Neural progenitor cell (in vitro differentiated cells): ENCODE measurements at regions not wholly inside any gene's neighbourhood (a gene's known extent, or its start where the extent isn't known, plus 50 kb on each side); places are given as distances from the start of the nearest gene placed in this dataset.

ENCODE experiments used
- DNase-seq: peaks from one replicate; pipeline ENCODE4 v3.0.0-alpha.2; 2016; ENCODE audit warnings: low spot score
- H2AFZ ChIP-seq: fragments of 200-600 bp; sonication (generic); replicated peaks from 2 replicates; pipeline ENCODE4 v1.6.1; 2016; ENCODE audit warnings: antibody characterized with exemption
- H3F3A ChIP-seq: fragments of 200-600 bp; sonication (generic); 2 replicates; pipeline ENCODE4 v1.6.1; 2016; ENCODE audit warnings: antibody characterized with exemption, low read depth
- H3K27ac ChIP-seq: fragments of 200-600 bp; sonication (generic); 2 replicates; pipeline ENCODE4 v1.5.1; 2016; ENCODE audit warnings: mild to moderate bottlenecking
- H3K27me3 ChIP-seq: fragments of 200-600 bp; sonication (generic); 2 replicates; pipeline ENCODE4 v1.6.1; 2016; ENCODE audit warnings: mild to moderate bottlenecking, moderate library complexity
- H3K36me3 ChIP-seq: fragments of 200-600 bp; sonication (generic); 2 replicates; pipeline ENCODE4 v1.5.1; 2016
- H3K4me1 ChIP-seq: fragments of 200-600 bp; sonication (generic); 2 replicates; pipeline ENCODE4 v1.6.1; 2016; ENCODE audit warnings: mixed run types
- H3K4me2 ChIP-seq: fragments of 200-600 bp; sonication (generic); 2 replicates; pipeline ENCODE4 v1.6.1; 2016
- H3K4me3 ChIP-seq: fragments of 200-600 bp; sonication (generic); 2 replicates; pipeline ENCODE4 v1.5.1; 2016
- H3K79me2 ChIP-seq: fragments of 200-600 bp; sonication (generic); 2 replicates; pipeline ENCODE4 v1.6.1; 2016; ENCODE audit warnings: low read depth
- H3K9ac ChIP-seq: fragments of 200-600 bp; sonication (generic); 2 replicates; pipeline ENCODE4 v1.6.1; 2016
- H3K9me3 ChIP-seq: fragments of 200-600 bp; sonication (generic); 2 replicates; pipeline ENCODE4 v1.5.1; 2016; ENCODE audit warnings: low read depth
- H4K20me1 ChIP-seq: fragments of 200-600 bp; sonication (generic); 2 replicates; pipeline ENCODE4 v1.6.1; 2016; ENCODE audit warnings: low read depth
- H3K27ac Mint-ChIP-seq: 3 replicates; pipeline ENCODE4 v1.8.0; 2021; ENCODE audit warnings: mixed read lengths
- H3K27me3 Mint-ChIP-seq: 2 replicates; pipeline ENCODE4 v1.8.0; 2022; ENCODE audit warnings: low read depth, mild to moderate bottlenecking, inconsistent platforms, moderate library complexity, mixed read lengths; ENCODE audit not compliant: insufficient read depth
- H3K36me3 Mint-ChIP-seq: 3 replicates; pipeline ENCODE4 v1.8.0; 2021; ENCODE audit warnings: mixed read lengths
- H3K4me1 Mint-ChIP-seq: 3 replicates; pipeline ENCODE4 v1.8.0; 2021; ENCODE audit warnings: mixed read lengths
- H3K4me3 Mint-ChIP-seq: 3 replicates; pipeline ENCODE4 v1.8.0; 2021; ENCODE audit warnings: mild to moderate bottlenecking, moderate library complexity, mixed read lengths
- H3K9me3 Mint-ChIP-seq: 3 replicates; pipeline ENCODE4 v1.8.0; 2020; ENCODE audit warnings: mixed read lengths
- EZH2 ChIP-seq: fragments of 200-600 bp; sonication (generic); IDR thresholded peaks from 2 replicates; pipeline ENCODE4 v1.6.1; 2017; ENCODE audit warnings: antibody characterized with exemption, mild to moderate bottlenecking, moderate library complexity
- EZH2phosphoT487 ChIP-seq: fragments of 200-600 bp; sonication (generic); IDR thresholded peaks from 2 replicates; pipeline ENCODE4 v1.6.1; 2017; ENCODE audit warnings: antibody characterized with exemption
- TF ChIP-seq, protein P1 (sequence below): fragments of 200-600 bp; sonication (generic); IDR thresholded peaks from 2 replicates; pipeline ENCODE4 v1.5.1; 2017; ENCODE audit warnings: antibody characterized with exemption, mild to moderate bottlenecking

DNA sequence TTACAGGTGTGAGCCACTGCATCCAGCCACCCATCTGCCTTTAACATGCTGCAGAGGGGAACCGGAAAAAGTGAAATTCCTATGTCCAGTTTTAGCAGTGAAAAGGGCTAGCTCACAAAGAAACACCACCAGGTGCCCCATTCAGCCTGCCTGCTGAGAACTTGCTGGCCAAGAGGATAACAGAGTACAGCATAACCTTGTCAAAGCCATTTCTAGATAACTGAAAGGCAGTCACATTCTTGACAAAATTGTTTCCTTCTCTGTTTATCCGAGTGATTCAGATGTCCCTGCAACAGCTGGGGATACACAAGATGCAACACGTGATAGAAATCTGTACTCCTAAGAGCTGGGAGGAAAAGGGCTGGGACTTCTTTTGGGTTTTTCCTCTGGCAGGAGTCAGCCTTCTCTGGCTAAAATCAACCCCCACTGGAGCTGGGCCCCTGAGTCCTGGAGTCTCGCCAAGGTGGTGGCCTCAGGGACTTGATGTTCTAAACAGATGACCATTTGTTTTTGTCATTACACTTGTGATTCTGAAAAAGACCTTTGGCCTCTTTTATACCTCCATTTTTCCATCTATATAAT is 505.4 kb downstream of the BCL11A start:
- no peaks in the 10 kb centered on the region for H4K20me1 ChIP-seq
- no peaks in the 10 kb centered on the region for H3F3A ChIP-seq
- Mint-ChIP-seq H3K4me1 (no peaks in the 10 kb centered on the region), H3K27me3 (peaks cover 6% of the 10 kb centered on the region), H3K36me3 (no peaks in the 10 kb centered on the region), H3K27ac (no peak overlapping the region), H3K4me3 (no peak overlapping the region), H3K9me3 (peaks cover 1% of the 10 kb centered on the region)
- H3K4me3 ChIP-seq = no peak overlapping the region
- H3K79me2 ChIP-seq = no peaks in the 10 kb centered on the region
- no peak overlapping the region for H3K4me2 ChIP-seq
- TF ChIP-seq, protein P1, sequence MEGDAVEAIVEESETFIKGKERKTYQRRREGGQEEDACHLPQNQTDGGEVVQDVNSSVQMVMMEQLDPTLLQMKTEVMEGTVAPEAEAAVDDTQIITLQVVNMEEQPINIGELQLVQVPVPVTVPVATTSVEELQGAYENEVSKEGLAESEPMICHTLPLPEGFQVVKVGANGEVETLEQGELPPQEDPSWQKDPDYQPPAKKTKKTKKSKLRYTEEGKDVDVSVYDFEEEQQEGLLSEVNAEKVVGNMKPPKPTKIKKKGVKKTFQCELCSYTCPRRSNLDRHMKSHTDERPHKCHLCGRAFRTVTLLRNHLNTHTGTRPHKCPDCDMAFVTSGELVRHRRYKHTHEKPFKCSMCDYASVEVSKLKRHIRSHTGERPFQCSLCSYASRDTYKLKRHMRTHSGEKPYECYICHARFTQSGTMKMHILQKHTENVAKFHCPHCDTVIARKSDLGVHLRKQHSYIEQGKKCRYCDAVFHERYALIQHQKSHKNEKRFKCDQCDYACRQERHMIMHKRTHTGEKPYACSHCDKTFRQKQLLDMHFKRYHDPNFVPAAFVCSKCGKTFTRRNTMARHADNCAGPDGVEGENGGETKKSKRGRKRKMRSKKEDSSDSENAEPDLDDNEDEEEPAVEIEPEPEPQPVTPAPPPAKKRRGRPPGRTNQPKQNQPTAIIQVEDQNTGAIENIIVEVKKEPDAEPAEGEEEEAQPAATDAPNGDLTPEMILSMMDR = no peak
- TF ChIP-seq EZH2 (no peak), EZH2phosphoT487 (no peak)
- H3K9ac ChIP-seq = no peak overlapping the region
- no peak overlapping the region for H3K27ac ChIP-seq
- DNase-seq = no peak
- H2AFZ ChIP-seq = no peak overlapping the region
- no peaks in the 10 kb centered on the region for H3K9me3 ChIP-seq
- H3K27me3 ChIP-seq = no peaks in the 10 kb centered on the region
- H3K36me3 ChIP-seq = no peaks in the 10 kb centered on the region
- H3K4me1 ChIP-seq = no peaks in the 10 kb centered on the region

DNA sequence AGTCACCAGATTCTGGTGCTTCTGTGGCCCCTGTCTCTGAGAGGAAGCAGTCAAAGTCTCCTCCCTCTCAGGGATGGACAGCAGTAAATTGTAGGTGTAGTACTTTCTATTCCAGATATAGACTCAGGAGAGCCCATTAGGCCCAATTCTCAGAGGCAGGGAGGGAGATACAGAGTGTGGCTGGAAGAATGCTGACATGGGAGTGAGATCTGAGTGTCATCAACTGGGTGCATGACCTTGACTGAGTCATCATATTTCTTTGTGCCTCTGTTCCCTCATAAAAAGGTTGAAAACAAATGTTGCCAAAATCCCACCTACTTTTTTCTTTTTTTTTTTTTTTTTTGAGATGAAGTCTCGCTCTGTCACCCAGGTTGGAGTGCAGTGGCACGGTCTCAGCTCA is 506.1 kb downstream of the BCL11A start:
- Histone ChIP-seq H3K27ac (no peak overlapping the region), H3K9ac (no peak overlapping the region), H3K27me3 (no peaks in the 10 kb centered on the region), H4K20me1 (no peaks in the 10 kb centered on the region), H3K9me3 (no peaks in the 10 kb centered on the region), H3K4me3 (no peak overlapping the region), H3K4me2 (no peak overlapping the region), H3K36me3 (no peaks in the 10 kb centered on the region), H3K79me2 (no peaks in the 10 kb centered on the region), H2AFZ (no peak overlapping the region), H3K4me1 (no peaks in the 10 kb centered on the region), H3F3A (no peaks in the 10 kb centered on the region)
- H3K27me3 Mint-ChIP-seq = peaks cover 6% of the 10 kb centered on the region
- no peak overlapping the region for H3K27ac Mint-ChIP-seq
- no peaks in the 10 kb centered on the region for H3K4me1 Mint-ChIP-seq
- DNase-seq = no peak
- H3K36me3 Mint-ChIP-seq = no peaks in the 10 kb centered on the region
- H3K9me3 Mint-ChIP-seq = peaks cover 1% of the 10 kb centered on the region
- no peak for TF ChIP-seq EZH2
- no peak for TF ChIP-seq EZH2phosphoT487
- TF ChIP-seq, protein P1 = no peak
- no peak overlapping the region for H3K4me3 Mint-ChIP-seq

DNA sequence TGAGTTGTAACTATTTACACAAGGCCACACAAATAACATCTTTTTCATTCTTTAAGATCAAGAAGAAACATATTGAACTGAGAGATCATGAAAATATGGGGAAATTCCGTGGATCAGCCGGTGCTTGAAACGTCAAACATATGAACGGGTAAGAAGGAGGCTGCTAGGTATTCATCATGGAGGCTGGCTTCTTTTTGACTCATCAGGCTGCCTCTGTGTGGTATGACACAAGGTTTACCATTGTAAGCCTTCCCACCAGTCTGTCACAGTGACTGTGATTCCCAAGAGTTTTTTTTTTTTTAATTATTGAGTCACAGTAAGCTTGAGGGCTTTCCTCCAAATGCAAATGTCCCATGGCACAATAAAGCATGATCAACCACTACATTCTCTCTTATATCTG is 506.9 kb downstream of the BCL11A start:
- H2AFZ ChIP-seq = no peak overlapping the region
- no peak for DNase-seq
- no peak overlapping the region for H3K4me2 ChIP-seq
- no peaks in the 10 kb centered on the region for H3K36me3 ChIP-seq
- no peaks in the 10 kb centered on the region for H3K27me3 ChIP-seq
- no peaks in the 10 kb centered on the region for H3K9me3 ChIP-seq
- H3K79me2 ChIP-seq = no peaks in the 10 kb centered on the region
- Mint-ChIP-seq H3K9me3 (peaks cover 1% of the 10 kb centered on the region), H3K36me3 (no peaks in the 10 kb centered on the region), H3K27me3 (peaks cover under 1% of the 10 kb centered on the region), H3K4me3 (no peak overlapping the region), H3K4me1 (no peaks in the 10 kb centered on the region), H3K27ac (no peak overlapping the region)
- H3K4me1 ChIP-seq = no peaks in the 10 kb centered on the region
- no peak for TF ChIP-seq EZH2phosphoT487
- TF ChIP-seq EZH2 = no peak
- TF ChIP-seq, protein P1 = no peak
- H3F3A ChIP-seq = no peaks in the 10 kb centered on the region
- H3K27ac ChIP-seq = no peak overlapping the region
- no peak overlapping the region for H3K4me3 ChIP-seq
- no peaks in the 10 kb centered on the region for H4K20me1 ChIP-seq
- H3K9ac ChIP-seq = no peak overlapping the region
